MM.1S (cell line): ENCODE measurements at regions not wholly inside any gene's neighbourhood (a gene's known extent, or its start where the extent isn't known, plus 50 kb on each side); places are given as distances from the start of the nearest gene placed in this dataset.

Experiments
- CTCF ChIP-seq: fragments of 300-600 bp; sonication (generic); IDR thresholded peaks from 2 replicates; pipeline ENCODE4 v1.5.1; 2016; ENCODE audit warnings: antibody characterized with exemption, low read length, mixed read lengths
- EZH2 ChIP-seq: fragments of 300-600 bp; sonication (generic); optimal IDR thresholded peaks from 2 replicates; pipeline ENCODE3; 2017; ENCODE audit warnings: low read depth, mild to moderate bottlenecking, antibody characterized with exemption, low read length, mixed read lengths

GRCh38 chr4:148674876-148675275 lies 232.7 kb upstream of the NR3C2 start:
- TF ChIP-seq CTCF: no peak
- TF ChIP-seq EZH2: no peak
